CD14-positive monocyte (primary cell): ENCODE measurements at regions not wholly inside any gene's neighbourhood (a gene's known extent, or its start where the extent isn't known, plus 50 kb on each side); places are given as distances from the start of the nearest gene placed in this dataset.

Experiments
- DNase-seq, 3 donors: peaks; one replicate each; pipeline ENCODE4 v3.0.0-alpha.2; 2011 to 2022
- H2AFZ ChIP-seq: 2 replicates; pipeline ENCODE4 v1.6.0; 2012; ENCODE audit warnings: mild to moderate bottlenecking, low read depth, low read length, inconsistent platforms; ENCODE audit not compliant: insufficient read depth, poor library complexity, severe bottlenecking
- H3K27ac ChIP-seq, 2 donors: 1 replicate in 1 of 2; 2 replicates in 1 of 2; pipeline ENCODE4 v1.5.1; 2012 to 2013; ENCODE audit warnings: low read length in 2 of 2, control low read depth in 1 of 2, inconsistent platforms in 1 of 2, low read depth in 1 of 2, mild to moderate bottlenecking in 1 of 2
- H3K27me3 ChIP-seq, 2 donors: one replicate each; pipeline versions ENCODE4 v1.6.0 to v1.6.1; 2011 to 2013; ENCODE audit warnings: low read length in 2 of 2; ENCODE audit not compliant: control insufficient read depth in 2 of 2, insufficient read depth in 2 of 2
- H3K36me3 ChIP-seq, 2 donors: replicated peaks in 1 of 2; 1 replicate in 1 of 2; 2 replicates in 1 of 2; pipeline versions ENCODE4 v1.5.1 to v1.6.1; 2012 to 2013; ENCODE audit warnings: low read length in 2 of 2, control low read depth in 1 of 2, inconsistent platforms in 1 of 2, mild to moderate bottlenecking in 1 of 2; ENCODE audit not compliant: insufficient read depth in 2 of 2, control insufficient read depth in 1 of 2
- H3K4me1 ChIP-seq, 2 donors: 1 replicate in 1 of 2; 2 replicates in 1 of 2; pipeline versions ENCODE4 v1.5.1 to v1.6.1; 2012 to 2013; ENCODE audit warnings: low read length in 2 of 2, control low read depth in 1 of 2, inconsistent platforms in 1 of 2, mild to moderate bottlenecking in 1 of 2, moderate library complexity in 1 of 2; ENCODE audit not compliant: insufficient read depth in 2 of 2, control insufficient read depth in 1 of 2
- H3K4me2 ChIP-seq: replicated peaks from 2 replicates; pipeline ENCODE3; 2012; ENCODE audit warnings: low read length, moderate library complexity, mild to moderate bottlenecking; ENCODE audit not compliant: poor library complexity, severe bottlenecking; ENCODE audit errors: extremely low read depth
- H3K4me3 ChIP-seq, 3 experiments: fragments of 200-600 bp in 1 of 3; sonication (generic) in 1 of 3; replicated peaks in 1 of 3; 1 replicate in 2 of 3; 2 replicates in 1 of 3; pipeline ENCODE4 v1.5.1; 2011 to 2013; ENCODE audit warnings: low read length in 3 of 3, mild to moderate bottlenecking in 3 of 3, control low read depth in 2 of 3, low read depth in 2 of 3, inconsistent platforms in 1 of 3, moderate library complexity in 1 of 3
- H3K79me2 ChIP-seq: 2 replicates; pipeline ENCODE4 v1.6.0; 2012; ENCODE audit warnings: mild to moderate bottlenecking, control low read depth, inconsistent platforms, low read length, moderate library complexity; ENCODE audit not compliant: insufficient read depth
- H3K9ac ChIP-seq: 2 replicates; pipeline ENCODE4 v1.6.0; 2017; ENCODE audit warnings: low read length, mild to moderate bottlenecking; ENCODE audit not compliant: insufficient read depth, poor library complexity, severe bottlenecking
- H3K9me3 ChIP-seq, 2 donors: replicated peaks in 1 of 2; 1 replicate in 1 of 2; 2 replicates in 1 of 2; pipeline versions ENCODE4 v1.5.1 to v1.6.1; 2012 to 2013; ENCODE audit warnings: low read length in 2 of 2, control low read depth in 1 of 2; ENCODE audit not compliant: control insufficient read depth in 1 of 2, insufficient read depth in 1 of 2
- H4K20me1 ChIP-seq: 2 replicates; pipeline ENCODE4 v1.6.0; 2012; ENCODE audit warnings: mild to moderate bottlenecking, low read length, control low read depth, moderate library complexity; ENCODE audit not compliant: insufficient read depth
- H3K27ac Mint-ChIP-seq, 7 donors: one replicate each; pipeline ENCODE4 v1.8.0; 2020; ENCODE audit warnings: mild to moderate bottlenecking in 7 of 7, mixed read lengths in 7 of 7, moderate library complexity in 6 of 7, inconsistent platforms in 2 of 7
- H3K27me3 Mint-ChIP-seq, 3 donors: one replicate each; pipeline ENCODE4 v1.8.0; 2021 to 2022; ENCODE audit warnings: low read depth in 3 of 3, mild to moderate bottlenecking in 3 of 3, mixed read lengths in 3 of 3, moderate library complexity in 3 of 3, inconsistent platforms in 1 of 3
- H3K36me3 Mint-ChIP-seq, 2 donors: one replicate each; pipeline ENCODE4 v1.8.0; 2020; ENCODE audit warnings: mixed read lengths in 2 of 2, inconsistent platforms in 1 of 2, mild to moderate bottlenecking in 1 of 2
- H3K4me1 Mint-ChIP-seq: one replicate; pipeline ENCODE4 v1.8.0; 2020; ENCODE audit warnings: mild to moderate bottlenecking, mixed read lengths
- H3K4me3 Mint-ChIP-seq, 2 donors: one replicate each; pipeline ENCODE4 v1.8.0; 2020; ENCODE audit warnings: mild to moderate bottlenecking in 2 of 2, mixed read lengths in 2 of 2, moderate library complexity in 1 of 2
- H3K9me3 Mint-ChIP-seq, 7 donors: one replicate each; pipeline ENCODE4 v1.8.0; 2020 to 2022; ENCODE audit warnings: mixed read lengths in 7 of 7, mild to moderate bottlenecking in 6 of 7, moderate library complexity in 6 of 7, inconsistent platforms in 2 of 7
- WGBS: methylation state at CpG from one replicate; pipeline ENCODE4 v1.1.5; 2013; ENCODE audit warnings: missing lambda C conversion rate; ENCODE audit not compliant: insufficient coverage; 5-methylcytosine and 5-hydroxymethylcytosine counted together
- intact Hi-C, 2 donors: fragments of 100-400 bp; cut with micrococcal nuclease; formaldehyde crosslinking; loops; one replicate each; pipeline versions ENCODE4 v1.15.0 to v1.15.1; 2023
- TF ChIP-seq, protein P1 (sequence below): fragments of 200-600 bp; IDR thresholded peaks from one replicate; pipeline ENCODE4 v1.8.0; 2022; ENCODE audit warnings: antibody characterized with exemption, mild to moderate bottlenecking

GRCh38 chr14:97117693-97118092 is 320.5 kb downstream of the VRK1 start:
- Histone ChIP-seq H3K4me1 (no peaks in the 10 kb centered on the region), H3K36me3 (no peaks in the 10 kb centered on the region), H3K9me3 (no peaks in the 10 kb centered on the region), H3K4me2 (no peak overlapping the region), H3K27me3 (no peaks in the 10 kb centered on the region), H3K27ac (no peak overlapping the region), H4K20me1 (no peaks in the 10 kb centered on the region), H3K4me3 (no peak overlapping the region), H3K9ac (no peak overlapping the region), H3K79me2 (no peaks in the 10 kb centered on the region), H2AFZ (no peak overlapping the region)
- H3K27ac Mint-ChIP-seq: no peak overlapping the region
- no peak overlapping the region for H3K4me3 Mint-ChIP-seq
- H3K4me1 Mint-ChIP-seq: peaks cover 1% of the 10 kb centered on the region
- peaks cover 6 to 25% (median 17%) of the 10 kb centered on the region in 3 donors for H3K27me3 Mint-ChIP-seq
- TF ChIP-seq, protein P1, sequence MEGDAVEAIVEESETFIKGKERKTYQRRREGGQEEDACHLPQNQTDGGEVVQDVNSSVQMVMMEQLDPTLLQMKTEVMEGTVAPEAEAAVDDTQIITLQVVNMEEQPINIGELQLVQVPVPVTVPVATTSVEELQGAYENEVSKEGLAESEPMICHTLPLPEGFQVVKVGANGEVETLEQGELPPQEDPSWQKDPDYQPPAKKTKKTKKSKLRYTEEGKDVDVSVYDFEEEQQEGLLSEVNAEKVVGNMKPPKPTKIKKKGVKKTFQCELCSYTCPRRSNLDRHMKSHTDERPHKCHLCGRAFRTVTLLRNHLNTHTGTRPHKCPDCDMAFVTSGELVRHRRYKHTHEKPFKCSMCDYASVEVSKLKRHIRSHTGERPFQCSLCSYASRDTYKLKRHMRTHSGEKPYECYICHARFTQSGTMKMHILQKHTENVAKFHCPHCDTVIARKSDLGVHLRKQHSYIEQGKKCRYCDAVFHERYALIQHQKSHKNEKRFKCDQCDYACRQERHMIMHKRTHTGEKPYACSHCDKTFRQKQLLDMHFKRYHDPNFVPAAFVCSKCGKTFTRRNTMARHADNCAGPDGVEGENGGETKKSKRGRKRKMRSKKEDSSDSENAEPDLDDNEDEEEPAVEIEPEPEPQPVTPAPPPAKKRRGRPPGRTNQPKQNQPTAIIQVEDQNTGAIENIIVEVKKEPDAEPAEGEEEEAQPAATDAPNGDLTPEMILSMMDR: no peak
- WGBS: 81% methylated on average over 7 of the region's 8 CpGs
- DNase-seq: no peak
- H3K36me3 Mint-ChIP-seq: no peaks in the 10 kb centered on the region
- intact Hi-C loops: no loop called here
- H3K9me3 Mint-ChIP-seq: peaks cover 0 to under 1% (median 0%) of the 10 kb centered on the region in 7 donors

DNA sequence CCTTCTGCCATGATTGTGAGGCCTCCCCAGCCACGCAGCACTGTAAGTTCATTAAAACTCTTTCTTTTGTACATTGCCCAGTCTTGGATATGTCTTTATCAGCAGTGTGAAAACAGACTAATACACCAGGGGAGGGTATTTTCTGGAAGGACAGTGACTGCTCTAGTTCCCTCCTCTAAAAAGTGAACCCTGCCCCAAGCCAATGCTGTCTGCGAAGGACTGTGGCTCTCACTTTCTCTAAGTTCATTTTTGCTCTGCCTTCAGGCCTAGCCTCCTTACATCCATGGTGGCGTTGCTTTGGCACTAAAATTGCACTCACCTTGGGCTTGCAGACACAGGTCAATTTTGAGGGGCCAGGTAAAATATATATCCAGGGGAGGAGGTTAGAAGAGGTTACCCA is 323.0 kb downstream of the VRK1 start:
- intact Hi-C loops: no loop called here
- Histone ChIP-seq H4K20me1 (no peaks in the 10 kb centered on the region), H3K27me3 (no peaks in the 10 kb centered on the region), H3K4me1 (no peaks in the 10 kb centered on the region), H2AFZ (no peak overlapping the region), H3K9me3 (no peaks in the 10 kb centered on the region), H3K9ac (no peak overlapping the region), H3K27ac (no peak overlapping the region), H3K4me2 (no peak overlapping the region), H3K79me2 (no peaks in the 10 kb centered on the region), H3K36me3 (no peaks in the 10 kb centered on the region), H3K4me3 (no peak overlapping the region)
- Mint-ChIP-seq H3K36me3 (no peaks in the 10 kb centered on the region), H3K4me1 (peaks cover 1% of the 10 kb centered on the region), H3K9me3 (peaks cover 0 to 2% (median 0%) of the 10 kb centered on the region in 7 donors), H3K27me3 (peaks cover 0 to 12% (median 10%) of the 10 kb centered on the region in 3 donors), H3K4me3 (no peak overlapping the region), H3K27ac (no peak overlapping the region)
- WGBS: 88% methylated on average over 1 of the region's 3 CpGs
- DNase-seq: no peak
- TF ChIP-seq, protein P1: no peak
